IMR-90 (cell line): ENCODE measurements at regions not wholly inside any gene's neighbourhood (a gene's known extent, or its start where the extent isn't known, plus 50 kb on each side); places are given as distances from the start of the nearest gene placed in this dataset.

Source experiments
- ATAC-seq: fragments of 200-7000 bp; cut with Tn5 transposase; 2 replicates; pipeline ENCODE4 v1.9.1; 2020; ENCODE audit warnings: low read depth, mild to moderate bottlenecking, moderate library complexity
- BruUV-seq: library from RNA; stranded (reverse); fragments of 400-500 nt; replicated peaks from 2 replicates; lab custom pipeline; 2021; lab: Mats Ljungman, UMichigan
- CTCF ChIA-PET: fragments of 300-600 bp; formaldehyde crosslinking; extraction: SDS; loops from one replicate; lab custom pipeline; 2021; ENCODE audit warnings: antibody characterized with exemption; lab: Yijun Ruan, JAX
- POLR2A ChIA-PET: fragments of 300-600 bp; sonication (Branson Sonifier 250); formaldehyde crosslinking; loops from one replicate; lab custom pipeline; 2022; ENCODE audit warnings: antibody characterized with exemption; ENCODE audit not compliant: unreplicated experiment; lab: Charles Lee
- DNase-seq: peaks from one replicate; pipeline ENCODE4 v3.0.0; 2013
- H2AFZ ChIP-seq: replicated peaks from 2 replicates; pipeline ENCODE3; 2013; ENCODE audit warnings: low read length, mild to moderate bottlenecking; ENCODE audit not compliant: poor library complexity
- H2AK5ac ChIP-seq: 2 replicates; pipeline ENCODE4 v1.6.1; 2013; ENCODE audit warnings: low read depth, low read length, inconsistent platforms
- H2AK9ac ChIP-seq: replicated peaks from 2 replicates; pipeline ENCODE3; 2013; ENCODE audit warnings: mild to moderate bottlenecking, low read depth, low read length, moderate library complexity; ENCODE audit not compliant: poor library complexity
- H2BK120ac ChIP-seq: 2 replicates; pipeline ENCODE4 v1.6.1; 2013; ENCODE audit warnings: low read depth, low read length, inconsistent platforms
- H2BK15ac ChIP-seq: 3 replicates; pipeline ENCODE4 v1.6.1; 2013; ENCODE audit warnings: low read depth, low read length, inconsistent platforms
- H2BK20ac ChIP-seq: 2 replicates; pipeline ENCODE4 v1.6.1; 2013; ENCODE audit warnings: low read depth, mild to moderate bottlenecking, inconsistent platforms, low read length, moderate library complexity
- H2BK5ac ChIP-seq: 2 replicates; pipeline ENCODE4 v1.6.1; 2013; ENCODE audit warnings: mild to moderate bottlenecking, low read depth, low read length, inconsistent platforms; ENCODE audit not compliant: poor library complexity, severe bottlenecking
- H3K14ac ChIP-seq: replicated peaks from 2 replicates; pipeline ENCODE4 v1.6.1; 2013; ENCODE audit warnings: low read depth, low read length, inconsistent platforms
- H3K18ac ChIP-seq: 2 replicates; pipeline ENCODE4 v1.6.1; 2013; ENCODE audit warnings: low read depth, low read length, control low read depth
- H3K23ac ChIP-seq: 2 replicates; pipeline ENCODE4 v1.6.1; 2013; ENCODE audit warnings: low read depth, low read length, inconsistent platforms
- H3K27ac ChIP-seq: 2 replicates; pipeline ENCODE4 v1.5.1; 2013; ENCODE audit warnings: mild to moderate bottlenecking, control low read depth, low read length; ENCODE audit not compliant: insufficient read depth
- H3K27me3 ChIP-seq: 2 replicates; pipeline ENCODE4 v1.6.1; 2013; ENCODE audit warnings: low read length; ENCODE audit not compliant: control insufficient read depth, insufficient read depth
- H3K36me3 ChIP-seq: 2 replicates; pipeline ENCODE4 v1.6.1; 2013; ENCODE audit warnings: low read length, mixed read lengths; ENCODE audit not compliant: control insufficient read depth, insufficient read depth
- H3K4ac ChIP-seq: 2 replicates; pipeline ENCODE4 v1.6.1; 2013; ENCODE audit warnings: low read depth, low read length, inconsistent platforms
- H3K4me1 ChIP-seq: 2 replicates; pipeline ENCODE4 v1.6.1; 2013; ENCODE audit warnings: low read length, mixed read lengths; ENCODE audit not compliant: control insufficient read depth, insufficient read depth
- H3K4me2 ChIP-seq: 2 replicates; pipeline ENCODE4 v1.6.1; 2013; ENCODE audit warnings: low read depth, mild to moderate bottlenecking, control low read depth, low read length, moderate library complexity
- H3K4me3 ChIP-seq: 2 replicates; pipeline ENCODE4 v1.5.1; 2013; ENCODE audit warnings: low read depth, mild to moderate bottlenecking, control low read depth, low read length, moderate library complexity; ENCODE audit not compliant: insufficient read depth
- H3K56ac ChIP-seq: 2 replicates; pipeline ENCODE4 v1.6.1; 2013; ENCODE audit warnings: low read length, inconsistent platforms; ENCODE audit not compliant: insufficient read depth; ENCODE audit errors: extremely low read depth
- H3K79me1 ChIP-seq, 2 experiments: 2 replicates each; pipeline ENCODE4 v1.6.1; 2013; ENCODE audit warnings: low read length in 2 of 2, inconsistent platforms in 1 of 2, low read depth in 1 of 2
- H3K9ac ChIP-seq: 2 replicates; pipeline ENCODE4 v1.6.1; 2013; ENCODE audit warnings: low read depth, low read length, control low read depth
- H3K9me1 ChIP-seq: 2 replicates; pipeline ENCODE4 v1.6.1; 2013; ENCODE audit warnings: low read length, inconsistent platforms; ENCODE audit not compliant: insufficient read depth
- H3K9me3 ChIP-seq: 2 replicates; pipeline ENCODE4 v1.6.1; 2013; ENCODE audit warnings: low read length; ENCODE audit not compliant: control insufficient read depth, insufficient read depth
- H4K20me1 ChIP-seq: 2 replicates; pipeline ENCODE4 v1.6.1; 2013; ENCODE audit warnings: low read length, inconsistent platforms; ENCODE audit not compliant: insufficient read depth
- H4K5ac ChIP-seq: 2 replicates; pipeline ENCODE4 v1.6.1; 2013; ENCODE audit warnings: mild to moderate bottlenecking, low read depth, low read length, control low read depth
- H4K8ac ChIP-seq, 2 experiments: 2 replicates each; pipeline ENCODE4 v1.6.1; 2013; ENCODE audit warnings: low read depth in 2 of 2, low read length in 2 of 2, control low read depth in 1 of 2, inconsistent platforms in 1 of 2
- H4K91ac ChIP-seq: 2 replicates; pipeline ENCODE4 v1.6.1; 2013; ENCODE audit warnings: low read depth, low read length, inconsistent platforms; ENCODE audit not compliant: insufficient read depth
- NFE2L2 ChIP-seq: fragments of 150-350 bp; IDR thresholded peaks from 2 replicates; pipeline ENCODE4 v1.6.1; 2016; ENCODE audit warnings: low read depth, mild to moderate bottlenecking, low read length
- RCOR1 ChIP-seq: IDR thresholded peaks from 2 replicates; pipeline ENCODE4 v1.6.1; 2012; ENCODE audit warnings: mild to moderate bottlenecking, low read length, improper control_type of control experiment; ENCODE audit not compliant: insufficient replicate concordance
- WGBS, 2 experiments: methylation state at CpG; one replicate each; pipeline versions ENCODE4 v1.1.5 to v1.1.7; 2013; ENCODE audit warnings: missing lambda C conversion rate in 2 of 2; ENCODE audit not compliant: insufficient read length in 1 of 2; ENCODE audit errors: extremely low coverage in 2 of 2; 5-methylcytosine and 5-hydroxymethylcytosine counted together
- dilution Hi-C: fragments of 300-500 bp; cut with HindIII; formaldehyde crosslinking; loops from one replicate; pipeline ENCODE4 v1.14.3; 2018; ENCODE audit warnings: low sequenced_read_pairs; ENCODE audit not compliant: unreplicated experiment
- in situ Hi-C: fragments of 300-500 bp; cut with MboI; formaldehyde crosslinking; loops from 3 replicates; pipeline ENCODE4 v1.14.3; 2019; ENCODE audit warnings: low sequenced_read_pairs, inconsistent platforms, mixed read lengths
- intact Hi-C: fragments of 100-400 bp; cut with micrococcal nuclease; formaldehyde crosslinking; loops from 2 replicates; pipeline ENCODE4 v1.10.0; 2022

GRCh38 chr1:14338509-14338908, 260.0 kb upstream of the KAZN start:
- Histone ChIP-seq H3K79me1 (no peaks in the 10 kb centered on the region), H3K18ac (no peak overlapping the region), H2AFZ (no peak overlapping the region), H3K27ac (no peak overlapping the region), H4K20me1 (no peaks in the 10 kb centered on the region), H3K56ac (no peak overlapping the region), H2BK5ac (no peak overlapping the region), H3K4me2 (no peak overlapping the region), H2BK20ac (no peak overlapping the region), H3K23ac (no peak overlapping the region), H3K4me1 (no peaks in the 10 kb centered on the region; the same call in 1 of the 2 replicates), H4K5ac (no peak overlapping the region), H3K9ac (no peak overlapping the region), H2BK15ac (no peak overlapping the region), H3K9me3 (peaks cover 2% of the 10 kb centered on the region; the same call in 1 of the 2 replicates), H3K27me3 (no peaks in the 10 kb centered on the region), H4K91ac (no peak overlapping the region), H4K8ac (no peak overlapping the region), H3K4ac (no peak overlapping the region), H3K9me1 (no peaks in the 10 kb centered on the region), H3K4me3 (no peak overlapping the region), H3K36me3 (no peaks in the 10 kb centered on the region), H3K14ac (no peak overlapping the region), H2AK5ac (no peak overlapping the region), H2BK120ac (no peak overlapping the region), H2AK9ac (no peak overlapping the region)
- WGBS, 2 experiments: 80% methylated on average over 2 of the region's 3 CpGs; no CpG with 5 or more reads in 1 of the 2 experiments
- ATAC-seq: no peak
- no TSS peak for BruUV-seq
- ChIA-PET CTCF (no interaction called here), POLR2A (no interaction called here)
- no peak for DNase-seq
- in situ Hi-C loops (no loop called here), intact Hi-C loops (no loop called here), dilution Hi-C loops (no loop called here)
- TF ChIP-seq RCOR1 (no peak), NFE2L2 (no peak)
